ENCODE measurements at regions not wholly inside any gene's neighbourhood (a gene's known extent, or its start where the extent isn't known, plus 50 kb on each side); places are given as distances from the start of the nearest gene placed in this dataset.

- Histone ChIP-seq H3K36me3 (ENCODE audit: control insufficient read depth in 2 of 2, insufficient read depth in 1 of 2, low read length in 2 of 2) (no peaks in the 10 kb centered on the region), H3K9me3 (ENCODE audit: control insufficient read depth, insufficient read depth, low read depth, low read length) (no peaks in the 10 kb centered on the region), H3K27ac (ENCODE audit: extremely low read depth, low read depth, low read length) (no peak overlapping the region), H3K4me1 (ENCODE audit: control insufficient read depth, insufficient read depth, low read length) (no peaks in the 10 kb centered on the region), H3K4me3 (ENCODE audit: low read depth, low read length) (no peak overlapping the region)
- ChIA-PET CTCF (no interaction called here), POLR2A (no interaction called here)
- TF ChIP-seq, protein P1, sequence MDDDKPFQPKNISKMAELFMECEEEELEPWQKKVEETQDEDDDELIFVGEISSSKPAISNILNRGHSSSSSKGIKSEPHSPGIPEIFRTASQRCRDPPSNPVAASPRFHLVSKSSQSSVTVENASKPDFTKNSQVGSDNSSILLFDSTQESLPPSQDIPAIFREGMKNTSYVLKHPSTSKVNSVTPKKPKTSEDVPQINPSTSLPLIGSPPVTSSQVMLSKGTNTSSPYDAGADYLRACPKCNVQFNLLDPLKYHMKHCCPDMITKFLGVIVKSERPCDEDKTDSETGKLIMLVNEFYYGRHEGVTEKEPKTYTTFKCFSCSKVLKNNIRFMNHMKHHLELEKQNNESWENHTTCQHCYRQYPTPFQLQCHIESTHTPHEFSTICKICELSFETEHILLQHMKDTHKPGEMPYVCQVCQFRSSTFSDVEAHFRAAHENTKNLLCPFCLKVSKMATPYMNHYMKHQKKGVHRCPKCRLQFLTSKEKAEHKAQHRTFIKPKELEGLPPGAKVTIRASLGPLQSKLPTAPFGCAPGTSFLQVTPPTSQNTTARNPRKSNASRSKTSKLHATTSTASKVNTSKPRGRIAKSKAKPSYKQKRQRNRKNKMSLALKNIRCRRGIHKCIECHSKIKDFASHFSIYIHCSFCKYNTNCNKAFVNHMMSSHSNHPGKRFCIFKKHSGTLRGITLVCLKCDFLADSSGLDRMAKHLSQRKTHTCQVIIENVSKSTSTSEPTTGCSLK (tag by site-specific recombination; IDR thresholded peaks at IDR 0.05): no peak
- no peak for TF ChIP-seq ZNF350 (tag by site-specific recombination; IDR thresholded peaks at IDR 0.05)
- TF ChIP-seq ZNF391 (tag by site-specific recombination; IDR thresholded peaks at IDR 0.05; ENCODE audit: borderline replicate concordance, low read depth): no peak
- no peak for TF ChIP-seq ZNF292 (tag by site-specific recombination; IDR thresholded peaks at IDR 0.05; ENCODE audit: borderline replicate concordance, low read depth)
- TF ChIP-seq ZNF843 (tag by site-specific recombination; IDR thresholded peaks at IDR 0.05): no peak
- no peak for TF ChIP-seq ZNF157 (tag by site-specific recombination; IDR thresholded peaks at IDR 0.05)
- TF ChIP-seq TCF7L2 (IDR thresholded peaks at IDR 0.05; ENCODE audit: borderline replicate concordance, low read depth, low read length): no peak
- TF ChIP-seq ZNF544 (tag by site-specific recombination; IDR thresholded peaks at IDR 0.05): no peak
- TF ChIP-seq ZBTB44 (tag by site-specific recombination; IDR thresholded peaks at IDR 0.05): no peak
- TF ChIP-seq, protein P2, sequence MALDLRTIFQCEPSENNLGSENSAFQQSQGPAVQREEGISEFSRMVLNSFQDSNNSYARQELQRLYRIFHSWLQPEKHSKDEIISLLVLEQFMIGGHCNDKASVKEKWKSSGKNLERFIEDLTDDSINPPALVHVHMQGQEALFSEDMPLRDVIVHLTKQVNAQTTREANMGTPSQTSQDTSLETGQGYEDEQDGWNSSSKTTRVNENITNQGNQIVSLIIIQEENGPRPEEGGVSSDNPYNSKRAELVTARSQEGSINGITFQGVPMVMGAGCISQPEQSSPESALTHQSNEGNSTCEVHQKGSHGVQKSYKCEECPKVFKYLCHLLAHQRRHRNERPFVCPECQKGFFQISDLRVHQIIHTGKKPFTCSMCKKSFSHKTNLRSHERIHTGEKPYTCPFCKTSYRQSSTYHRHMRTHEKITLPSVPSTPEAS (tag by site-specific recombination; IDR thresholded peaks at IDR 0.05): no peak
- no peak for TF ChIP-seq YY1 (tag by site-specific recombination; IDR thresholded peaks at IDR 0.05)
- TF ChIP-seq REPIN1 (tag by site-specific recombination; IDR thresholded peaks at IDR 0.05; ENCODE audit: low read depth): no peak
- TF ChIP-seq ZNF571 (tag by site-specific recombination; IDR thresholded peaks at IDR 0.05): no peak
- no peak for TF ChIP-seq ZBTB10 (tag by site-specific recombination; IDR thresholded peaks at IDR 0.05)
- no peak for TF ChIP-seq KLF7 (tag by site-specific recombination; IDR thresholded peaks at IDR 0.05; ENCODE audit: borderline replicate concordance)
- no peak for TF ChIP-seq ZNF555 (tag by site-specific recombination; conservative IDR thresholded peaks at IDR 0.05)
- TF ChIP-seq ZNF548 (tag by site-specific recombination; IDR thresholded peaks at IDR 0.05): no peak
Measured at GRCh38 chr4:129378364-129378763, 282.4 kb downstream of the C4orf33 start.

DNA sequence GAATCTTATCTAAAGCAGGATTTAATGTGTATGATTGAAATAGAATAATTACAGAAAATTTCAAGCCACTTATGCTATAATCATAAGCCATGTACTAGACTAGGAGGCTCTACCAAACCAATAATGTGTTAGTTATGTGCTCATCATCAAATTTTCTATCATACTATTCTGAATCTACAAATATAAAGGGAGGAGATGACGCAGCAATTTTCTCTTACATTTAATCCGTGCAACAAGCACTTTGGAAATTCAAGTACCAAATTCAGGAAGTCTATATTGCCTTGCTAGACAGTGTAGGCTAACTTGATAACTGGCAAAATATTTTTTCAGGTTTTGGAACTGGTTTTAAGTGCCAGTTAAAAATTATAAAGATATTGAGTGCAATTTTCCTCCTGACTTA is 283.5 kb downstream of the C4orf33 start:
- Histone ChIP-seq H3K4me1 (ENCODE audit: control insufficient read depth, insufficient read depth, low read length) (no peaks in the 10 kb centered on the region), H3K27ac (ENCODE audit: extremely low read depth, low read depth, low read length) (no peak overlapping the region), H3K9me3 (ENCODE audit: control insufficient read depth, insufficient read depth, low read depth, low read length) (no peaks in the 10 kb centered on the region), H3K36me3 (ENCODE audit: control insufficient read depth in 2 of 2, insufficient read depth in 1 of 2, low read length in 2 of 2) (no peaks in the 10 kb centered on the region), H3K4me3 (ENCODE audit: low read depth, low read length) (no peak overlapping the region)
- ChIA-PET CTCF (no interaction called here), POLR2A (no interaction called here)
- no peak for TF ChIP-seq ZNF23 (tag by site-specific recombination; IDR thresholded peaks at IDR 0.05; ENCODE audit: borderline replicate concordance)
- TF ChIP-seq ZNF416 (tag by site-specific recombination; IDR thresholded peaks at IDR 0.05): no peak
- no peak for TF ChIP-seq ZNF311 (tag by site-specific recombination; IDR thresholded peaks at IDR 0.05; ENCODE audit: borderline replicate concordance)
- TF ChIP-seq HOXD13 (CRISPR knock-in tag; IDR thresholded peaks at IDR 0.05; ENCODE audit: borderline replicate concordance): no peak
- TF ChIP-seq ZNF776 (tag by site-specific recombination; IDR thresholded peaks at IDR 0.05; ENCODE audit: borderline replicate concordance): no peak
- no peak for TF ChIP-seq ZNF664 (tag by site-specific recombination; IDR thresholded peaks at IDR 0.05)
- TF ChIP-seq RBAK (tag by site-specific recombination; IDR thresholded peaks at IDR 0.05): no peak
- TF ChIP-seq OVOL3 (tag by site-specific recombination; IDR thresholded peaks at IDR 0.05): no peak
- TF ChIP-seq ZNF133 (tag by site-specific recombination; IDR thresholded peaks at IDR 0.05): no peak

All from HEK293 (cell line).